GM21717 (cell line): ENCODE measurements at regions not wholly inside any gene's neighbourhood (a gene's known extent, or its start where the extent isn't known, plus 50 kb on each side); places are given as distances from the start of the nearest gene placed in this dataset.
"Not testable (repeated sequence)": the region's sequence is repeated elsewhere in the genome, so short reads cannot be mapped to it uniquely, and the experiment has no call there.

Source experiments
- ATAC-seq: cut with Tn5 transposase; IDR thresholded peaks from one replicate; pipeline ENCODE4 v1.9.1; 2021; ENCODE audit warnings: mild to moderate bottlenecking, moderate library complexity; ENCODE audit not compliant: unreplicated experiment

GRCh38 chr14:56419750-56420149 lies 159.8 kb upstream of the TMEM260 start:
- no peak for ATAC-seq

GRCh38 chr14:56422221-56422620 lies 157.4 kb upstream of the TMEM260 start:
- ATAC-seq, result no peak

DNA sequence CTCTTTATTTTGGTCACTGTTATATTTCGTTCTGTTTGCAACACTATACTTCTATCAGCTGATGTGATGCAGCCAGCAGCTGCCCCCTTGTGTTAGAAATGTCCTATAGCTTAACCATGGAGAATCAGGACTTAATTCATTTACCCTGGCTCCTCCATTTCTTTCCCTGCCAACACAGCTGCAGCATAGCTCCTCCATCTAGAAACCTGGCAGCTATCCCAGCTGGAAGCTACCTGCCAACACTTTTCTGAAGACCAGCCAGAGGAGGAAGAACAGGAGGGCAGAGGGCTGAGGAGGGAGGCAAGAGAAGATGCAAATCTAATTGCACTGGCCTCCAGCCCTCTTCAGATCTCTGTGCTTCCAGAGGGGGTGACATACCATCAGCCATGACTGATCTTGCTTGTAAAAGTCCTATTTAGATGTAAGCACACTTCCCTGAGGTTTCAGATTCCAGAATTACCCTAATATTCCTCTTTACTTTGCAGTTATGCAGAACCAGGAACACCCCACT lies 156.8 kb upstream of the TMEM260 start:
- ATAC-seq, result no peak

DNA sequence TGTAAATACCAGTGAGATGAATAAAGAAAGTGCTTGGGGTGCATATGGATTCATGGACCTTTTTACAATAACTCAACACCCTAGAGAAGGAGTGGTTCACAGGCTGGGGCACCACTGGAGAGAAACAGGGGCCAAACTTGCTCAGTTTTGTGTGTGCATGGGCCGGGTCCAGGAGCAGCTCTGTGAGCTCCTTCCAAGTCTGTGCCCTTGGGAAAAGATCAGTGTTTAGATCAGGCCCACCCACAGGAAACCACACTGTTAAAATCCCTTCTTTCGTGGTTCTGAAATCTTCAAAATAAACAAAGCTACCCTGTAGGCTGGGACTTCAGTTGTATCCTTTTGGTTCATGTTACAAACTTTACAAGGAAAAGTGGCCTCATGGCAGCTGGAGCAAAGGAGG lies 156.1 kb upstream of the TMEM260 start:
- no peak for ATAC-seq

DNA sequence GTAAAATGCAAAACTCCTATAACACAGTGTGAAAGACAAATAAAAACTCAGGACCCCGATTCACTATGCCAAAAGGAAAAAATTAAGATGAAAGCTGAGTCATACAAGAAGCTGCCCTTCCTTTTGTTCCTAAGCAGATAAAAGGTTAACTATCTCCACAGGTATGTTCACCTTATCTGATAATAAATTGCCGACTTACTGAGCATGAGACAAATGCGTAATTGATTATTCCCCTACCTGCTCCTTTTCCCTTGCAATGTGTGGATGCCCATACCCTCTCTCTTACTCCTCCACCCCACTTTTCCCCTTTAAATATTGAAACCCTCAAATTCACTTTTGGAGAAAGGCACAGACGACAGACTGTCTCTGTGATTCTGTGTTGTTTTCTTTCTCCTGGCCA lies 148.6 kb upstream of the TMEM260 start:
- no peak for ATAC-seq

GRCh38 chr14:56449670-56450213 lies 129.9 kb upstream of the TMEM260 start:
- no peak for ATAC-seq

- ATAC-seq, result no peak
Observed at GRCh38 chr14:56452940-56453339, 126.7 kb upstream of the TMEM260 start.

GRCh38 chr14:56454680-56455079 lies 124.9 kb upstream of the TMEM260 start:
- ATAC-seq, result not testable (repeated sequence)

DNA sequence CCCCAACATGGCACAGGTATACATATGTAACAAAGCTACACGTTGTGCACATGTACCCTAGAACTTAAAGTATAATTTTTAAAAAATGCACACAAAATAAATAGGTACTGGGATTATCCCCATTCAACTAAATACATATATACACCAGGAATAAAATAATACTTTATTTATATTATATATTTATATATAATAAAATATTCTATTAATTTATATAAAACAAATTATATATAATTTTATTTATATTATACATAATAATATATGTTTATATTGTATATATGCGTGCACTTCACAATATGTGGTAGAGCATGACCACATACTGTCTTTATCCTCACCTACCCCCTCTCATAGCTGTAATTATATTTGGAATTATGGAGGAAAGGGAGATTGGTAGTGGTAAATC lies 119.1 kb upstream of the TMEM260 start:
- ATAC-seq, result no peak

- no peak for ATAC-seq
Observed at GRCh38 chr14:56461276-56462275, 118.0 kb upstream of the TMEM260 start.

DNA sequence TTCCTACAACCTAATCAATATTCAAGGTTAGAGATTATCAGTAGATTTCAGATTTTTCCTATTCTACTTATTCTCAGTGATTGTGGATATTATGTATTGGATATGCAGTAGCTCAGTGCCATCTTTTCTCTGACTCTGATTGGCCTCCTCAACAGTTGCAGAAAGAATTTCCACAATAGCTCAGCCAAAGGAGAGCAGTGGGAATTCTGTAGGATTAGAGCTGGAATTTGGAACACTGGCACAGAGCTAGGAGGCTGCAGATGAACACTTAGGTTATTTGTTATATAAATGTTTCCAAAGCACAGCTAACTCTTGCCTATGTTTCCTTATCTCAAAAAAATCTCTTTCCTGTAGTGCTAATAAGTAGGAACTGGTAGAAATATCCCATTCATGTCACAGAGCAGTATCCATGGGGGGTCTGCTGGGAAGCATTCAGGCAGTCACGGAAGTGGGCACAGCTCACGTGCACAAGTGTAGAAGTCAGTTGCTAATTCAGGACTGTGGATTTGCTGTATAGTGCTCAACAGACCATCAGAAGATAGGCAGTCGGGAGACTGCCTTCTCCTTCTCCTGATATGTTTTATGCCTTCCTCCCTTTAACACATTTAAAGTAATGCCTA lies 116.2 kb upstream of the TMEM260 start:
- no peak for ATAC-seq

DNA sequence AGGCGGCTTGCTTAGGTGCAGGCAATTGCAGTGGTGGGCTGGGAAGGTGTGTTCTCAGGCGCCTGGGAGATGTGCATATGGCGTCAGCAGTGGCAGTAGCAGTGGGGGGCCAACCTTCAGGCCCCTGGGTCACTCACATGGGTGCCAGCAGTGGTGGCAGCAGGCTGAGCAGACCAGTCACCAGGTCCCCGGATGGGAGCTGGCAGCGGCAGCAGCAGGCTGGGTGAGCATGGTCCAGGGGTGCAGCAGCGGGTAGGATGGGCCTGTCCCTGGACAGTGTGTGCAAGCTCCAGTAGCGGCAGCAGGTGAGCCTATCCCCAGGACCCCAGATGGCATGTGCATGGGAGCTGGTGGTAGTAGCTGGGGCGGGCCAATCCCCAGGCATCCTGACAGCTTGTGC lies 108.5 kb upstream of the TMEM260 start:
- ATAC-seq, result no peak

DNA sequence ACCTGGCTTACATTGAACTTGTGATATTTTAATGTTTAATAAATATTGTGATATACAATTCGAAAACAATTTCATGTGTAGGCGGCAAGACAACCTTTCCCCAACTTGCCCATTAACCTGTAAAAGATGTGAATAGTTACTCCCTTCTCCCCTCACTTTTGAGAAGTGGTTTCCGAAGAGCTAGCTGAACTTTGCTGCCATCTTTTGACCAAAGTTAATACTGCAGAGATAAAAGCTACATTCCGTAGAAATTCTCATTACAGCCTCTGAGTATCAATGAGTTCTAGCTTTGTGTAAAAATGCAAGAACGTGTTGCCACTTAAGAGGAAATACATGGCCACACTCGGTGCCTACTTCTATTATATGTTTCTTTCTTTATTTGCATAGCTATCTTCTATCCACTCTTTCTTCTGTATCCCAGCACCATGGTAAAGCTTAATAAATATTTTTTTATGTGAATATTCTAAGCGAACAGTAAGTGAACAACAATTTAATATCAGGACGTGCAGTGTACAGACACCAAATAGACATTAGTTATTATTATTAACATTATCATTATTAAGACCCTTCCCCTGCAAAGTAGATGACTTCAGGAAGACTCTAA lies 105.1 kb upstream of the TMEM260 start:
- ATAC-seq, result no peak

DNA sequence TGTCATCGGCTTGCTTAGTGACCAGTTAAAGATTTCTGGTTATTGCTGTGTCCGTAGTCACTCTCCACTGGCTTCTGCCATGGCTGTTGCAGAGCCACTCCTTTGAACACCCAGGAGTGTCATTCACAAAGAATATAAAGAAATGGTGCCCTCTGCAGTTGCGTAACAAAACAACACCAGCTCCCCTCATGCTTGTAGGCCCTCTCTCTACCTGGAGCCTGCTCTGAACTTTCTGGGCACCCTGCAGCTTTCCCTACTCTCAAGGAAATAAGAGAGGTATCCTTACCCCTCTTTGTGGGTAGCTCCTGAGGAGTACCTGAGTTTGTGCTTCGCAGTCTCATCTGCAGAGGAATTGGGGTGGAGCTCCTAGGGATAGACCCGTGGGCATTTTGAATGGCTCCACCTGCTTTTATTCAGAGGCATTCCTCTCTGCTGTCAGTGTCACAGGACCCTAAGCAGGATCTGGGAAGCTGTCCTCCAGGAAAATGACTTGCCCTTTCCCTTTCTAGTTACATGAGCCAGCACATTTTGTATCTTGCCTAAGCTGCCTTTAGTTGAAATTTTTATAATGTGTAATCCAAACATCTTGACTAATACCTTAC lies 97.2 kb upstream of the TMEM260 start:
- ATAC-seq, result no peak

- ATAC-seq, result no peak
Observed at GRCh38 chr14:56487090-56487667, 92.4 kb upstream of the TMEM260 start.

- ATAC-seq, result no peak
Observed at GRCh38 chr14:56487761-56488160, 91.8 kb upstream of the TMEM260 start.

DNA sequence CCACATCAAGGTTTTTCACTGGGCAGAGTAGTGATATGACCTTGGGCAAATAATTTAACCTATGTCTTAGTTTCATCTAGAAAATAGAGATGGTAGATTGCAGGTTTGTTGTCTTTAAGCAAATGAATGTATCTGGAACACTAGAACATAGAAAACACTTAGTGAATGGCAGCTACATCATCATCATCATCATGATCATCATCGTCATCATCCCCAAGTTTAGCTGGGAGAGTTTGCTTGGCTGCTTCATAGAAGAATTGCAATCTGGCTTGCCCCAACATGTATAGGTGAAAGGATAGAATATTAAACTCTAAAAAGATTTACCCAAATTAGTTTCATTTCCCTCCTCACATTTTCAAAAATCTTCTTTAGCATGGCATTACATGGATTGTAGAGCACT lies 91.3 kb upstream of the TMEM260 start:
- ATAC-seq, result no peak

- ATAC-seq, result no peak
Observed at GRCh38 chr14:56490379-56490778, 89.2 kb upstream of the TMEM260 start.

DNA sequence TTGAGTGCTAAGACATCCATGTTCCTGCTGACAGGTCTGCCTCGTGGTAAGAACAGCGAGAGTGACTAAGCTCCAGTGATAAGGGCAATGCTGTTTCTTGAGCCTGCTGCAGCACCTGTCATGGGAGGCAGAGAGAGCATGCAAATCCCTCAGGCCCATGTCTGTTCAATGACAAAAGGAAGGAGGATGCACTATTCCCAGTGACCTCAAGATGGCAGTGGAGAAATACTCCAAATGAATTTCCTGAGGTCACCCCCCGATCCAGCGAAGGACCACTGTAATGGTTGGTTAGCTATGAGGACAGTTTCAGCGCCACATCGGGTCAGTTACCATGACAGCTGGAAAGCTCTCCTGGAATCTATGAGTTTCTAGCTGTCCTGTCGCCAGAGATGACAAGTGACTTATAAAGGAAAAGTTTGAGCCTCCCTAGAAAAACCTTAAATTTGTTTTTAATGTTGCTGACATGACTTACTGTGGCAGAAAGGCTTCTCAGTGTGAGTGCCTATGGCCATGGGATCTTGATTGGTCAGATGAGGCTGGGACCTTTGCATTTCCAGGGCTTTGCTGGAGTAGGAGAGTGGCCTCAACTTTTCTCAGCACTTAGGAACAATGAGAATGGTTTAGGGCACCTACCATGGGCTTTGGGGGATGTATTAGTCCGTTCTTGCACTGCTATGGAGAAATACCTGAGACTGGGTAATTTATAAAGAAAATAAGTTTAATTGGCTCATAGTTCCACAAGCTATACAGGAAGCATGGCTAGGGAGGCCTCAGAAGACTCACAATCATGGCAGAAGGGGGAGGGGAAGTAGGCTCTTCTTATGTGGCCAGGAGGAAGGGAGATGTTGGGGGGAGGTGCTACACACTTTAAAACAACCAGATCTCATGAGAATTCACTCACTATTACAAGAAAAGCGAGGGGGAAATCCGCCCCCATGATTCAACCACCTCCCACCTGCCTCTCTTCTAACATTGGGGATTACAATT lies 88.0 kb upstream of the TMEM260 start:
- peak; percentile 80 for ATAC-seq
